HepG2 (cell line): ENCODE measurements at regions not wholly inside any gene's neighbourhood (a gene's known extent, or its start where the extent isn't known, plus 50 kb on each side); places are given as distances from the start of the nearest gene placed in this dataset.

Source experiments
- ATAC-seq: fragments of 200-7000 bp; cut with Tn5 transposase; 3 replicates; pipeline ENCODE4 v1.9.1; 2020; ENCODE audit warnings: mild to moderate bottlenecking, moderate library complexity
- BruUV-seq: library from RNA; stranded (reverse); fragments of 400-500 nt; replicated peaks from 2 replicates; lab custom pipeline; 2021; lab: Mats Ljungman, UMichigan
- CTCF ChIA-PET: fragments of 300-600 bp; formaldehyde crosslinking; extraction: SDS; loops from one replicate; lab custom pipeline; 2021; ENCODE audit warnings: low total read pairs, inconsistent platforms, low intra/inter-chr PET ratio; lab: Yijun Ruan, JAX
- POLR2A ChIA-PET: fragments of 350-600 bp; sonication (Branson Sonifier 250); formaldehyde crosslinking; loops from one replicate; lab custom pipeline; 2020; ENCODE audit warnings: antibody characterized with exemption, inconsistent platforms; lab: Yijun Ruan, JAX
- DNase-seq: peaks from one replicate; pipeline ENCODE4 v3.0.0-alpha.2; 2015; ENCODE audit warnings: low spot score
- FAIRE-seq: peaks from 3 replicates; lab custom pipeline; 2011; peaks lifted over from hg19 to GRCh38; lab: Jason Lieb, UNC
- H2AFZ ChIP-seq: one replicate; pipeline ENCODE4 v1.6.1; 2011; ENCODE audit warnings: low read length, inconsistent platforms
- H3K27ac ChIP-seq: fragments of 300-600 bp; 3 replicates; pipeline ENCODE4 v1.8.0; 2011; ENCODE audit warnings: mixed run types, mild to moderate bottlenecking, mixed read lengths, low read length, inconsistent platforms; ENCODE audit not compliant: insufficient read depth; ENCODE audit errors: extremely low read length
- H3K27me3 ChIP-seq, 2 experiments: fragments of 200-600 bp in 1 of 2; 2 replicates in 1 of 2; 3 replicates in 1 of 2; pipeline versions ENCODE4 v1.6.0 to v1.8.0; 2011; ENCODE audit warnings: low read length in 2 of 2, mild to moderate bottlenecking in 2 of 2, moderate library complexity in 2 of 2, inconsistent platforms in 1 of 2; ENCODE audit not compliant: insufficient read depth in 2 of 2, control insufficient read depth in 1 of 2
- H3K36me3 ChIP-seq, 2 experiments: fragments of 200-600 bp in 1 of 2; replicated peaks in 1 of 2; 2 replicates in 1 of 2; 3 replicates in 1 of 2; pipeline versions ENCODE4 v1.5.1 to v1.8.0; 2011; ENCODE audit warnings: low read length in 2 of 2, inconsistent platforms in 1 of 2; ENCODE audit not compliant: insufficient read depth in 2 of 2, control insufficient read depth in 1 of 2
- H3K4me1 ChIP-seq: 2 replicates; pipeline ENCODE4 v1.5.1; 2012; ENCODE audit warnings: low read length, inconsistent platforms; ENCODE audit not compliant: insufficient read depth
- H3K4me2 ChIP-seq: 2 replicates; pipeline ENCODE4 v1.6.0; 2011; ENCODE audit warnings: low read depth, low read length, inconsistent platforms
- H3K4me3 ChIP-seq, 3 experiments: fragments of 200-600 bp in 1 of 3; sonication (generic), shearing (Covaris generic) in 1 of 3; replicated peaks in 1 of 3; 2 replicates each; pipeline ENCODE4 v1.5.1; 2011 to 2016; ENCODE audit warnings: low read length in 3 of 3, inconsistent platforms in 2 of 3, low read depth in 2 of 3, mild to moderate bottlenecking in 2 of 3, control low read depth in 1 of 3, mixed read lengths in 1 of 3; ENCODE audit not compliant: insufficient read depth in 1 of 3
- H3K79me2 ChIP-seq: one replicate; pipeline ENCODE4 v1.6.1; 2011; ENCODE audit warnings: low read length, inconsistent platforms; ENCODE audit not compliant: insufficient read depth
- H3K9ac ChIP-seq: 2 replicates; pipeline ENCODE4 v1.6.0; 2011; ENCODE audit warnings: mild to moderate bottlenecking, low read depth, low read length, inconsistent platforms; ENCODE audit not compliant: insufficient read depth
- H3K9me3 ChIP-seq: 2 replicates; pipeline ENCODE4 v1.5.1; 2012; ENCODE audit warnings: mild to moderate bottlenecking, low read length
- H4K20me1 ChIP-seq: 2 replicates; pipeline ENCODE4 v1.6.0; 2011; ENCODE audit warnings: inconsistent platforms, mild to moderate bottlenecking, low read length, moderate library complexity; ENCODE audit not compliant: insufficient read depth
- BRF2 ChIP-seq: sonication (generic); formaldehyde crosslinking; IDR thresholded peaks from 2 replicates; pipeline ENCODE4 v1.8.1; 2022; ENCODE audit warnings: mild to moderate bottlenecking, missing genetic modification reagents
- CCDC6 ChIP-seq: sonication (generic); formaldehyde crosslinking; IDR thresholded peaks from 2 replicates; pipeline ENCODE4 v1.8.1; 2022; ENCODE audit warnings: mild to moderate bottlenecking, missing genetic modification reagents, moderate library complexity
- CEBPB ChIP-seq: IDR thresholded peaks from 2 replicates; pipeline ENCODE4 v1.6.1; 2011; ENCODE audit warnings: low read depth, low read length, improper control_type of control experiment, borderline replicate concordance
- GLMP ChIP-seq: sonication (generic); formaldehyde crosslinking; IDR thresholded peaks from 2 replicates; pipeline ENCODE4 v1.9.0; 2021; ENCODE audit warnings: missing genetic modification reagents, mild to moderate bottlenecking, borderline replicate concordance
- MAF1 ChIP-seq: sonication (generic); formaldehyde crosslinking; IDR thresholded peaks from 2 replicates; pipeline ENCODE4 v1.5.0; 2020; ENCODE audit warnings: missing genetic modification reagents, borderline replicate concordance
- SIN3B ChIP-seq: fragments of 150-350 bp; IDR thresholded peaks from 2 replicates; pipeline ENCODE4 v1.6.1; 2014; ENCODE audit warnings: low read length
- SOX6 ChIP-seq, 2 experiments: fragments of 450-650 bp in 1 of 2; sonication (generic) in 1 of 2; formaldehyde crosslinking in 1 of 2; IDR thresholded peaks; 2 replicates each; pipeline versions ENCODE4 v1.4.0 to v1.6.1; 2017 to 2020; ENCODE audit warnings: antibody characterized with exemption in 1 of 2, mild to moderate bottlenecking in 1 of 2, missing genetic modification reagents in 1 of 2
- SP140L ChIP-seq: sonication (generic); formaldehyde crosslinking; IDR thresholded peaks from 2 replicates; pipeline ENCODE4 v1.4.0; 2020; ENCODE audit warnings: missing genetic modification reagents, borderline replicate concordance
- SPEN ChIP-seq: sonication (generic); formaldehyde crosslinking; IDR thresholded peaks from 2 replicates; pipeline ENCODE4 v1.5.1; 2020; ENCODE audit warnings: low read depth, mild to moderate bottlenecking, missing genetic modification reagents
- ZNF670 ChIP-seq: sonication (generic); formaldehyde crosslinking; IDR thresholded peaks from 2 replicates; pipeline ENCODE4 v1.8.0; 2022; ENCODE audit warnings: mild to moderate bottlenecking, missing genetic modification reagents, borderline replicate concordance
- ZNF780A ChIP-seq: sonication (generic); formaldehyde crosslinking; IDR thresholded peaks from 2 replicates; pipeline ENCODE4 v1.8.0; 2022; ENCODE audit warnings: mild to moderate bottlenecking, missing genetic modification reagents, moderate library complexity
- ZNF792 ChIP-seq: IDR thresholded peaks from 2 replicates; pipeline ENCODE4 v1.6.1; 2016
- WGBS: methylation state at CpG from one replicate; pipeline ENCODE4 v1.1.6; 2017; ENCODE audit warnings: low lambda C conversion rate; 5-methylcytosine and 5-hydroxymethylcytosine counted together
- in situ Hi-C: cut with HindIII; loops from 2 replicates; pipeline ENCODE4 v1.10.0; 2017; ENCODE audit warnings: low pct_unique_long_range_greater_than_20kb; ENCODE audit not compliant: extremely low pct_ligation_motif_present
- intact Hi-C: fragments of 100-400 bp; cut with micrococcal nuclease; formaldehyde crosslinking; loops from one replicate; pipeline ENCODE4 v1.10.0; 2022; ENCODE audit not compliant: unreplicated experiment

- no TSS peak for BruUV-seq
- WGBS, result 25% methylated on average over 2 of the region's 2 CpGs
- DNase-seq (no peak), ATAC-seq (no peak), FAIRE-seq (no peak)
- Histone ChIP-seq H3K27me3 (no peaks in the 10 kb centered on the region), H3K36me3 (no peaks in the 10 kb centered on the region), H4K20me1 (no peaks in the 10 kb centered on the region), H2AFZ (no peak overlapping the region), H3K4me3 (no peak overlapping the region), H3K4me2 (no peak overlapping the region), H3K9ac (no peak overlapping the region), H3K9me3 (no peaks in the 10 kb centered on the region), H3K27ac (no peak overlapping the region), H3K4me1 (no peaks in the 10 kb centered on the region), H3K79me2 (no peaks in the 10 kb centered on the region)
- in situ Hi-C loops (no loop called here), intact Hi-C loops (no loop called here)
- TF ChIP-seq SP140L (CRISPR knock-in tag), result no peak
- TF ChIP-seq BRF2 (CRISPR knock-in tag), result no peak
- no peak for TF ChIP-seq ZNF670 (CRISPR knock-in tag)
- no peak for TF ChIP-seq SOX6 (IDR thresholded peaks at IDR 0.05)
- TF ChIP-seq SOX6 (CRISPR knock-in tag; IDR thresholded peaks at IDR 0.05), result no peak
- no peak for TF ChIP-seq ZNF792 (CRISPR knock-in tag)
- no peak for TF ChIP-seq SPEN (CRISPR knock-in tag)
- CTCF ChIA-PET, result no interaction called here
- POLR2A ChIA-PET, result no interaction called here
These were observed 414.9 kb downstream of the ETNK1 start for GRCh38 chr12:23039834-23040233.

- no peak for DNase-seq
- Histone ChIP-seq H3K9ac (no peak overlapping the region), H3K4me2 (no peak overlapping the region)
- FAIRE-seq, result no peak
- in situ Hi-C loops, result no loop called here
- TF ChIP-seq MAF1 (CRISPR knock-in tag), result no peak
- 0 out of 2 replicates have a peak, but pooled peaks have one; percentile 44 for TF ChIP-seq CEBPB
- TF ChIP-seq GLMP, result no peak
- no peak for TF ChIP-seq SIN3B
- no peak for TF ChIP-seq ZNF780A (CRISPR knock-in tag)
- TF ChIP-seq CCDC6 (CRISPR knock-in tag), result no peak
- TF ChIP-seq, all 625 proteins: peak for 1
- intact Hi-C loops, result no loop called here
- Histone ChIP-seq H3K4me1 (no peaks in the 10 kb centered on the region), H3K27me3 (no peaks in the 10 kb centered on the region), H3K79me2 (no peaks in the 10 kb centered on the region), H3K4me3 (no peak overlapping the region), H3K9me3 (no peaks in the 10 kb centered on the region), H2AFZ (no peak overlapping the region), H4K20me1 (no peaks in the 10 kb centered on the region), H3K27ac (no peak overlapping the region), H3K36me3 (no peaks in the 10 kb centered on the region)
- no peak for ATAC-seq
- ChIA-PET POLR2A (no interaction called here), CTCF (no interaction called here)
- no TSS peak for BruUV-seq
- WGBS, result 30% methylated on average over 2 of the region's 2 CpGs
These were observed 416.8 kb downstream of the ETNK1 start for GRCh38 chr12:23041774-23042173.
